Lung microvascular endothelial cell (primary cell): ENCODE measurements at regions not wholly inside any gene's neighbourhood (a gene's known extent, or its start where the extent isn't known, plus 50 kb on each side); places are given as distances from the start of the nearest gene placed in this dataset.
A peak's percentile ranks its signal among the peaks of the same experiment; 100 is the strongest.

Source experiments
- DNase-seq, 2 donors: peaks; one replicate each; pipeline versions ENCODE4 v3.0.0 to v3.0.0-alpha.2; 2010; ENCODE audit warnings: low read depth in 2 of 2

DNA sequence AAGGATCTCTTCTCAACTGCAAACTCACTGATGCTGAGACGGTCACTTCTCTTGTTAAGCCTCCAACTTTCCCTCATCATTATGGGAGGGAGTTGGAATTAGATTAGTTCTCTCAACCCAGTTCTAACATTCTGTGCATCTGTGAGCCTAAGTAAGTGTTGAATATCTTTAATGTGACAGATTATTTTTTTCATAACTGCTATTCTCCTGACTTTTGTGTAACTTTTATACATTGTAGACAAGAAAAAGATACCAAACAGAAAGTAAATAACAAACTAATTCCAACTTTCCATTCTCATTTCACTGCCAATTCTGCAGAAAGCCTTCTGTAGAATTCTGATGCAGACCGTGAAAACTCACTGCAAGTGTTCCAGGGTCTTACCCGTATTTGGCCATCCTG is 813.5 kb downstream of the TLE4 start:
- no peak for DNase-seq

DNA sequence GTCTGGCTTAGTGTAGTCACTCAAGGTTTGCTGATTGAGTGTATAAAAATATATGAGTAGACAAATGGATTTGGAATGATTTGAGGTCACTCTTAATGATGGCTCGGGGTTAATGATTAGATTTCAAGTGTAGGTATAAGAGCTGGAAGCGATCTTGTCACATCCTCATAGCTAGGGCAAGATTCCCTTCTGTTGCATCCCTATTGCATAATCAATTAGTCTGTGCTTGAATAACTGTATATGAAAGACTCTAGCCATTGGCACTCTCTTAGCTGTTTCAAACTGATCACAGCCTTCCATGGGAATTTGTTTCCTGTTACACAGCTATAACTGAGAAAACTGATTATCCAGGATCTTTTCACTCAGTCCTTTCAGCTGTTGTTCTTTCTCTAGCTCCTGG is 811.6 kb downstream of the TLE4 start:
- DNase-seq, result no peak

DNA sequence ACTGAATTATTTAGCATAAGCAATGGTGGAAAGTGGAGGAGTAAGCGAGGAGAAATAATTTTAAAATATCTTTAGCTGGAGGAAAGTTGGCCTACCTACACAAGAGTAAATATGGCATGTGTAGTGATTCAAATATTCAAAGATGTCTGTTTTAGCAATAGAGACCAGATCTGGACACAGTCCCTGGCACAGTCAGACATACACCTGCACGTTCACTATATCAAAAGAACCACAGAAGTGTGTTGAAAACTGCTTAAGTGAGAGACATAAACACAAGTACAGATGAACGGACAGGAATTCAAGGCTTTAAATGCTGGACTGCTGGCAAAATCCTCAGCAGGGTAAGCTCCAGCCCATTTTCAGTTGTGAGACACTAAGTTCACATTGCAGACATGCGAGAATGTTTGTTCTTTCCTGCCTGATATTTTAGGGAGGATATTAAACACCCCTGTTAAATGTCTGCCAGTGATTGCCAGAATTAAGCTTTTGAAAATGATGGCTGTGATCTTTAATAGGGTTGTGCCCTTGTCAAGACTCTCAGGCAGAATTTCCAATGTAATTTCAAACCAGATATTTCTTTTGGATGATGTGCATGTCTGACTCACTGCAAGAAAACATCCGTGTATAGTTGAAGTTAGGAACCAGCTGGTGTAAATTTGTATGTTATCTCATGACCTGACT is 810.6 kb downstream of the TLE4 start:
- DNase-seq, result peak in 1 of 2 donors; percentile 6

DNA sequence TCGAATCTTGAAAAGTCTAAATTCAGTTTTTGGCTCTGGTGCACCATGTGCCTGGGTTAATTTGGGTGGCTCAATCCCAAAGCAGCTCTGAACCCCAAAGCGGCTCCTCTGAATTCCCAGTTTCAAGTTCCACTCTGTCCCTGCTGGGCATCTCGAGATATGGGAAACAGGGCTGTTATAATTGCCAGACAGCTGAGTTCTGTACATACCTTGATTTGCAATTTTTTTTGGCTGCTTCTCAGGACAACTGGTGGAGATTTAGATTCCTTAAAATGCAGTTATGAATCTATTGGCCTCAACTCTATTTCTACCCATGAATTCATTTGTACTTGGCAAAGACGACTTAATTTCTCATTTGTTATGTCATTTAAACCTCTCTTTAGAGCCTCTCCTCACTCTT is 808.5 kb downstream of the TLE4 start:
- no peak for DNase-seq

DNA sequence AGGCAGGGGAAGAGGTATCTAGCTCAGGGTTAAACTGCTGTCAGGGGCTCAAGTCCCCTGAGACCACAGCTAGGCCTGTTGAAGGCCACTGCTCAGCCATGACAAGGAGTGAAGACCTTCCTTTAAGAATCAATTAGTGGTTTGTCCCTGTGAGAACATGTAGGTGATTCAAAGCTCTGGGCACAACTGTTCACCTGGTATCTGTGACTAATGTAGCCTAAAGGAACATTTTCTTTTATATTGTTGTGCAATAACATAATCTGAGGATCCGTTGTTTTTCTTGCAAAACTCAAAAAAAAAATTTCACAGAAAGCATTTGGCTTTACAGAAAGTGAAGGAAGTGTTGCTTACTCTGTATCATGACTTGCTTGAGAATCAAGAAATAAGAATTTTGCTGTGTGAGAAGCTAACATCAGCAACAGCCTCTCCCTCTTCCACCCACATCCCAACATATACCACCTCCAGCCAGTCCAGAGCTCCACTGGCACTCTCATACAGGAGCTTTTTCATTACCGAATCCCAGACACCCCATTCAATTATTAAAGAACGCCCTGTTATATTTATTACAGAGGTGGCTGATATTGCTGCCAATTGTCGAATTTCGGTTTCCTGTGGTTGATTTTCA is 807.0 kb downstream of the TLE4 start:
- no peak for DNase-seq

DNA sequence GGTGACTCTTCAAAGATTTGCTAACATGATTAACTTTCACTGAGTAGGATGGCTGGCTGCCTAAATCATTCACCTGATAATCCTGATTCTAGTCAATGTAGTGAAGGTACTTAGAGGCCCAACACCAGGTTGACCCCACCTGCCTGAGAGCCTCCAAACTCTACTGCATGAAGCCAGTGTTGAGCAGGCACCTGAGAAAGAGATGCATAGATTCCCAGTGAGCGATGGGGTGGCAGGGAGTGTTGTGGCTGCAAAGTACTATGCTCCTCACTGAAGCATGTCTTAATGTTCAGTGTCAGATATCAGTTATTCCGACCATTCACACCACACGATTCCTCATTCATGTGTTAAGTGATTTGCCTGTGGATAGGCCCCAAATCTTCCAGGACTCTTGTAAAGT is 804.4 kb downstream of the TLE4 start:
- DNase-seq, result no peak

DNA sequence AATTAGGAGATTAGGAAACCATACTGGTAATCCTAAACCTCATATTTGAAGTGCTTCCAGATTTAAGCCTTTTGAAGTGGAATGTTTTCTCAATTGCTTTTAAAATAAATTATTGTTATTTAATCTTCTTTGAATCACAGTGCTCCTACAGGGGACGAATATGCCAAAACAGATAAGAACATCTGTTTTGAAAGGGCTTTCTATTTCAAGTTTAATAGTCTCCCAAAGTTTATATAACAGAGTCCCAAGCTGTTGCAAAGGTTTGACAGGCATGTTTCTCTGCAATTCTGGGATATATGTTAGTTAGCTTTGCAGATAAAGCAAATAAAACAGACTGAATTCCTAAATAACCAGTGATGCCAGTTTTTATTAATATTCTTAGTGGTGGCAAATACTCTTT is 803.7 kb downstream of the TLE4 start:
- no peak for DNase-seq

DNA sequence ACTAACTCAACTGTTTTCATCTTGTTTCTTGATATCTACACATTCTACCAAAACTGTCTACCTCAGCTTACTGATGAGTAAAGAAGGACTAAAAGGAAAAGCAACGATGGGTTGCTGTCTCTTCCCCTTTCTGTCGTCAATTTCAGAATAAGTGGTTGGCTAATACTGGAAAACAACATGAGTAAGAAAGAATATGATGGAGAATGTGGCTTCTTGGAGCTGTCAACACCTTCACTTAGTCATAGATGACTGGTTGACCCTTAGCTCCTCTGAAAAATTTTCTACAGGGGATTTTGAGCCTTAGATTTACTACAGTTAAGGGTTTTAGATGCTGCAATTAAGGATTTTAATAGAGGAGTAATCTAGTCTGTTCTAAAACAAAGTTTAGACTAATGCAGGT is 797.9 kb downstream of the TLE4 start:
- DNase-seq, result no peak

DNA sequence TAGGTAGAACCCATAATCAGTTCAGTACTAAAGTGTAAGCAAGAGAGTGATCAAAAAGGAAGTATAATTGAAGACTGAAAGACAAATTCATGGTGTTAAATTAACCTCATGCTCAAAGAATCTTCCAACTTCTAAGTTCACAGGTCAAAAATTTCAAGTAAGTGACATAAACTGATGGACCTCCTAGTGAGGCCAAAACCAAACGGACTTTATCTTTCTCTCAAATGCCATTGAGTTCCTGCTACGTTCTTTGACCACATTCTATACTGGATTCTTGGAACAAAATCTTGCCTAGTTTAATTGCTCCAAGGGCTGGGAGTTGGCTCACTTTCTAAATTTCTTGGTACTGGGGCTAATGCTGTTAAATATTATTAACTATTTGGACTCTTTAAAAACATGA is 794.9 kb downstream of the TLE4 start:
- no peak for DNase-seq

DNA sequence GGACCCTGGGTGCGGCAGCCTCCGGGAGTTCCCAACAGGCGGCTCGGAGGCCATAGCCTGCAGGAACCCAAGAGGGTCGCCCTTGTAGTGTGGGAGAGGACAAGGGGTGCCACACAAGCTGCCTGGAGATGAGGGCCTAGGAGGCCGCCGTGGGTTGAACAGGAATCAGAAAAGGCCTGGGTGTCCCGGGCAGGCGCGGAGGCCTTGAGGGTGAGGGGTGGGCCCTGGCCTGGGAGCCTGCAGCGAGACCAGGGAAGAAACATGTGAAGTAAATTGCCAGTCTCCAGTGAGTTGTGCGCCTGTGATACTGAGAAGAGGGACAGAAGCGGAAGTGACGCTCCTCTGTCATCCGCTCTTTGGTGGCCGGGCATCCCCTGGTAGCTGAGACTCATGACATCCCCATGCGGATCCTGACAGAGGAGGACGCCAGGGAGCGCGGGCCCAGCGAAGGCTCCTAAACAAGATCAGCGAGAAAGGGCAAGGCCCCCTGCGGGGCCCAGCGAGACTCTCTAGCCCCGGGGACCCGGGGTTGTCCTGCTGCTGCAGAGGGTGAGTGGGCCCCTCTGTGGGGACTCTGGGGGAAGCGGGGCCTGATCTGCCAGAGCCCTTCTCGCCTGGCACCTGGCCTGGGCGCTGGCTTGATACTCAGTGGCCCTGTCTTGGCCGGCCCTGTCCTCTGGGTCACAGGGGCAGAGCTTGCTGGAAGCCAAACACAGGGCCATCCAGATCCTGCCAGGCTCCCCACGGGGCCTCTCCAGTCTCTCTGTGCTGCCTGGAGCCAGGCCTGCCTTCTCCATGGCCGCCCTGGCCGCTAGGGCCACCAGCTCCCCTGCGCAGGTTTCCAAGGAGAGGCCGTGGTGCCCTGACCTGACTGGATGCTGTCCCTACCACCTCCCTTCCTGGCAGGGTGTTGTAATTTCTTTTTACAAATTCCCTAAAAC is 788.4 kb downstream of the TLE4 start:
- no peak for DNase-seq

DNA sequence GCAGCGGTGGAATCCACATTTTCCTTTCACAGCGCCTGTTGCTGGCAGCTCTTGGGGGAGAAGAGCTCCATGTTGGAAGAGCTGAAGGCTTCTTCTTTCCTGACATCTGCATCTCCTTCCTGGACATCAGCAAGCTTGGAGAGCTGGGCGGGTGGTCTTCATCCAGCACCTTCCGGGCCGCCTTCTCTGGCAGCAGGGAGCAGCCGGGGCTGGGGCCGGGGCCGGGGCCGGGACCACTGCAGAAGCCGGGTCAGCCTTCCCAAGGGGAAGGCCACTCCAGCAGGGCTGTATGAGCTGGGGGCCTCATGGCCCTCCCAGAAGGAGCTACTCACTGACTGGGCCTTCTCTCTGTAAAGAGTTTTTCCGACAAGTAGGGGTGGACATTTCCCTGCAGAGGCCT is 787.5 kb downstream of the TLE4 start:
- DNase-seq, result no peak

DNA sequence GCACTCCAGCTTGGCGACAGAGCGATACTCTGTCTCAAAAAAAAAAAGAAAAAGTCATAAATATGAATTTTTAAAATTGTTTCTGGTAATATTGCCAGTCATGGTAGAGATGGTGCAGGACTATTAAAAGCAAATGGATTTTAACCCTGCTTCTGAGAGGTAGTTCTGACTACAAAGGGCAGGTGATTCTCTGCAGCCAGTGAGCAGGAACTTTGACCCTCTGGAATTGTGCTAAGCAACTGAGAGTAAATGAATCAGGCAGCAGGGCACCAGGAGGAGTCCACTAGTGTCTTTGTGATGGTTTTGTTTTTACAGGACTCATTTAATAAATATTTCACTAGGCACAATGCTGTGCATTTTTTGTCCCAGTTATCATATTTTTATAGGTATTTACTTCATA is 781.2 kb downstream of the TLE4 start:
- DNase-seq, result no peak

DNA sequence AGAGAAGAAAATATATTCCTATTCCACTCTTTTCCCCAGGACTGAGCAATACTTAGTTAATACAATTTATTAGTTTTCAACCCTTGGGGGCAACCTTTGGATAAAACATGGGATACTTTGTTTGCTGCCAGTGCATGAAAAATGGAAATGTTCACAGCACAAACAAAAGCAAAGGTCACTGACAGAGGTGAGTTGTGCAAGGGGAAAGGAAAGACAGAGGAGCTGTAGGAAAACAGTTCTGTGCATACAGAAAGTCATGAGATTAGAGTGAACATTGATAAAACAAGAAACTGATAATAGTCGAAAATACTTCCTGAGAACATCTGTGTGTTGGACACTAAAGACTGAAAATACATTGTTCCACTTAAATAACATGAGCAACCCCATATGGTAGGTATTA is 779.8 kb downstream of the TLE4 start:
- DNase-seq, result no peak

DNA sequence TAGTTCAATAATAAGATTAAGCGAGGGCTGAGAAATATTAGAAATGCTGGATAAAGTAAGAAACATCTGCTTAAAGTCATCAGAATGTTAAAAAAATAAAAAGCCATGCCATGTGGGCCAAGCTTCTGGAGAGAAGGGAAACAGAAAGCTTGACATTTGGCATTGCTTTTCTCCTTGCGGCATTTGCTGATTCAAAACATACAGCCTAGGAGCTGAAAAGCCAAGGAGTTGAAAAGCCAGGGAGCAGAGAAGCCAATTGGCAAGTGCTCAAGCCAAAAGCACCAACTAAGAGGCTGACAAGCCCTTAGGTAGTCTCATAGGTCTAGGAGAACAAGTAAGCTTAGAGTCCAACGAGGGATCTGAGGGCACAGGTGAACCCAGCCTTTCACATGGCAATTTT is 754.3 kb downstream of the TLE4 start:
- DNase-seq, result no peak

DNA sequence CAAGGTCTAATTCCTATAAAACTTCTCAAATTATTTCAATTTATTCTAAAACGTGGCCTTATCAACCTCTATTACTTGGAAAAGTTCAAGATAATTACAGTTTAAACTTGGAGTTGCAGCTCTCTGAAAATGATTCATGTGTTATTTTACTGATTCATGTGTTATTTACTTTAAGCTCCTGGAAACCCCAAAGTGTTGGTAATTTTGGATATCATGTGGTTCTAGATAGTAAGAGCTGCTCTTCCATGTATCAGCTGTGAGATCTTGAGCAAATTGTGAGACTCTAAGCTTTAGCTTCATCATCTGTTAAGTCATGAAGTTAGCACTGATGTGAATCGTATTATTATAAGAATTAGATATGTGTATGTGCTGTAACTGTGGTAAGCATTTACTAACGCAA is 749.2 kb downstream of the TLE4 start:
- DNase-seq, result no peak

DNA sequence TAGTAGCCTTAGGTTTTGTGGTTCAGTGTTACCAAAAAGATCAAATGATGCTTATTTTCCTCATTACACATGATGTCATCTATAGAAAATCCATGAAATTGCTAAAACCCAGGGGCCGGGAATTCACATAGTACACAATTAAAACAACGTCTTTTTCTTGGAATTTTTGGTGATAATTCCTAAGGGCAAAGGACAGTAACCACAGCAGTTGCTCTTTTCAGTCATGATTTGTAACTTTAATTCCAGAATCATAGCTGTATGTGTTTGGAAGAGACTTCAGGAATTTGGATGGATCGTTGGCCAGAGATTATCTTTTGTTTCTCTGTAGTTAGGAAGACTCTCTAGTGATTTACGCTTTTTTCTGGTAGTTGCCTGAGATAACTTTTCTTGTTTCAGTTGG is 748.7 kb downstream of the TLE4 start:
- no peak for DNase-seq

DNA sequence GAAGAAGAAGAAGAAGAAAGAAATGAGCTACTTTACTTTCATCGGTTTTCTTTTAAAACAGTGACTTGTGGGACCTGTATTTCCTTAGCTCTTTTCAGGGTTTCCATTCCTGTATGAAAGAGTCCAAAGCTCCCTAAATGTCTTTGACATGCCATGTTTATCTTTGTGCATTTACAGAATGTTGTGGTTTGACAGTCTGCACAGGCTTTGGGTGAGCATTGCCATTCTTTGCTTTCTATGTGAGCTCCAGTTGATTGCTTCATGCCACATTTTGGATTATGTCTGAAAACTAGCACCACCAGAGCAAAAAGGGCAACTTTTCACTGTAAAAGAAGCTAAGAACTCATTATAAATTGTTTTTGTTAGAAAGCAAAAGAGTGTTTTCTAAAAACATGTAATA is 733.4 kb downstream of the TLE4 start:
- DNase-seq, result no peak

DNA sequence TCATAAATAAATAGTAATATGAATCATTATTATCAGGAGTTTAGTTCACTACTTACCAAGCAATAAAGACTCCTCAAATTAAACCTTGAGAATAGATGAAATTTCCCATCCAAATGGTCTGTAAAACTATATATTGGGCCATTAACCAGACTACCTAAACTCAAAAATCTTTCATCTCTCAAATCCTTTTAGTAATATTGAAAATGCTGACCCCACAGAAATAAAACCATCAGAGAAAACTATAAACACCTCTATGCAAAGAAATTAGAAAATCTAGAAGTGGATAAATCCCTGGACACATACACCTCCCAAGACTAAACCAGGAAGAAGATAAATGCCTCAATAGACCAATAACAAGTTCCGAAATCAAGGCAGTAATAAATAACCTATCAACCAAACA is 723.2 kb downstream of the TLE4 start:
- DNase-seq, result no peak

DNA sequence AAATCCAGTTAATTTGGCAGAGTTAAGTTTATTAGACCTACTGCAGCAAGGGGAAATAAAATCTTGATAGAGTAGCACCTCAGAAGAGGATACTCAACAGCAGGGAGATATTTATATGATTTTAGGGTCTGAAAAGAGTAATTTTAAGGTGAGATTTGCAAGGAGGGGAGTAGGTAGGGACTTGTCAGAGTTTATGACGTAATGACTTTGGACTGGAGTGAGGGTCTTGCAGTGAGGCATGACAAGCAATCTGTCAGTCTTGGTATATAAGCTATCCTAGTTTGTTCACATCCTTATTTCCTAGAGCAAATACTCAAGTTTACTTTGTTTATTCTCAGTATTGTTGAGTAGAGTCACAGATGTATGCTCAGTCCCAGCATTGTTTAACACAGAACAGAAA is 722.6 kb downstream of the TLE4 start:
- DNase-seq, result no peak

DNA sequence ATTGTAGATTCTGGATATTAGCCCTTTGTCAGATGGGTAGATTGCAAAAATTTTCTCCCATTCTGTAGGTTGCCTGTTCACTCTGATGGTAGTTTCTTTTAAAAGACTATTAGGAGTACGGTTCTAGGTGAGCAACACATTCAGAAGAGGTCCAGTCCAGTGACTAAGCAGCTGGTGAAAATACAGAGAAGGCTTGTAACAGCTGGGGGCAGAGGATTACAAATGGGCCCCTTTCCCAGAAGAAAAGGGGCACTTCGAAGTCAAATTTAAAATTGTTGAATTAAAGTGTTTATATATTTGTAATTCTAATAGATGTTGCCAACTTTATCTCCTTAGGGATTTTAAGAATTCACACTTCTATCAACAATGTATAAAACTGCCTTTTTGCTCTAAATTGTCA is 720.5 kb downstream of the TLE4 start:
- no peak for DNase-seq

DNA sequence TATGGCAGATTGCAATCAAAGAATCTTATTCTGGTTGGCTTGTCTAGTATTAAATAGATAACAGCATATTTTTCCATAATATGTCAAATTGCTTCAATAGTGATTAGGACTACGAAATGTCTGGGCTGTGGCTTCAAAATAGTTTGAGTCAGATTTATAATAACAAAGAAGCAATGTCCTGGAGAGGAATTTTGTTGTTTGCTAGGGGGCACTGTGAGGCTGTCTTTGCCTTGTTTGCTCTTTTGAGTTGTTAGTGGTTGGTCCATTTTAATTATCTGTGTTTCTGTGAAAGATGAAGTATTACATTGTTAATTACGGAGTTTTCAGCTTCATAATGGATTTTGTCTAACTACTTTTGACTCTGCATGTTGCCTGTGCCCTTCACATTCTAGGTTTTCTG is 713.6 kb downstream of the TLE4 start:
- DNase-seq, result peak in 1 of 2 donors; percentile 1

DNA sequence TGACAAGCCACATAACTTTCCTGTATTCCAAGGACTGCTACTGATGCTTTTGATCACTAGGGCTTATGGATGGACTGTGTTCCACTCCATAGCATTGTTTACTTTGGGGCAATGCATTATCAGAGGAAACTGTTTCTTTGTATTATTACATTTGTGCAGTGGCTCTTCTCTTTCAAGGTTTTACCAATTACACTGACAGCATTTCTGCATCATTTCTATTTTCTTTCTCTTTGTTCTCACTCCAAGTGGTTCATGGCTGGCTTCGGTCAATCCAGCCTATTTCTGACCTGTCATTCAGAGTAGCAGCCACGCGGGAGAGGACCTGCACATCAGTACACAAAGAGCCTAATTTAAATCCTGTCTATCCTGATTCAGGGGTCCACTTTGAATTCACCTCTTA is 711.0 kb downstream of the TLE4 start:
- no peak for DNase-seq

DNA sequence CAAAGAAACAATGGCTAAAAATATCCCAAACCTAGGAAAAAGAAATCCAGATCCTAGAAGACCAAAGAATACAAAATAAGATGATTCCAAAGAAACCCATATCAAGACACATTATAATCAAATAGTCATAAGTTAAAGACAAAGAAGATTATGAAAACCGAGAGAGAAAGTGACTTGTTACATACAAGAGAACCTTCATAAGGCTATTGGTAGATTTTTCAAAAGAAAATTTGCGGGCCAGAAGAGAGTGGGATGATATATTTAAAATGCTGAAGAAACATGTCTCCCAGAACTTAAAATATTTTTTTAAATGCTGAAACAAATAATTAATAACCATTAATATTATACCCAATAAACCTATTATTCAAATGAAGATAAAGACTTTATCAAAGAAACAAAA is 687.3 kb downstream of the TLE4 start:
- DNase-seq, result no peak
